ENCODE measurements at regions not wholly inside any gene's neighbourhood (a gene's known extent, or its start where the extent isn't known, plus 50 kb on each side); places are given as distances from the start of the nearest gene placed in this dataset.

DNA sequence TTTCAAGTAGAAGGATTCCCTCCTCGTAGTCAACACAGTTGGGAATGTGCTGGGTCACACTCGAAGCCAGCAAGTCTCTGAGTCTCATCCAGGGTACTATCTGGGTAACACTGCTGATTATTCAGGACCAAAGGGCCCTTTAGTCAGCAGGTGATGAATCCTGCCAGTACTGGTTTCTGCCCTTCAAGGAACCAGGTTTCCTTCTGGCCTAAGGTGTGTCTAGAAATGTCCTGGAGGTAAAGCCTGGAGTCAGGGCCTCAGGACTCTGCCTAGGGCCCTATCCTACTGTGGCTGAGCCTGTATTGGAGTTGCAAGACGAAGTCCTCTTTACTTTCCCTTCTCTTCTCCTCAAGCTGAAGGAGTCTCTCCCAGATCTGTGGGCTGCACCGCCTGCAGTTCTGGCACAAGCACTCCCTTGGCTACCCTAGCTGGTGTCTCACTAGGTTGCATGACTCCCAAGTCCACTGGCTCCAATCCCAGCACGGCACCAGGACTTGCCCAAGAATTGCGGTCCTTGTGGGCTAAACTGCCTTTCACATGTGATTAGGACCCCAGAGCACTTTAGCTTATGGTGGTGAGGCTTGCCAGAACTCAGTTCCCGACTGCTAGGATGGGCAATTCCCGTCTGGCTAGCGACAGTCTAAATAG lies 193.7 kb upstream of the PDE3A start:
- Mint-ChIP-seq H3K4me1 (ENCODE audit: low read depth) (no peaks in the 10 kb centered on the region), H3K9me3 (no peaks in the 10 kb centered on the region), H3K4me3 (ENCODE audit: low read depth) (no peak overlapping the region), H3K27me3 (ENCODE audit: low read depth) (no peaks in the 10 kb centered on the region), H3K36me3 (ENCODE audit: low read depth) (no peaks in the 10 kb centered on the region), H3K27ac (no peak overlapping the region)
- intact Hi-C loops (cut with micrococcal nuclease), result no loop called here
- no peak for DNase-seq (ENCODE audit: low spot score)

DNA sequence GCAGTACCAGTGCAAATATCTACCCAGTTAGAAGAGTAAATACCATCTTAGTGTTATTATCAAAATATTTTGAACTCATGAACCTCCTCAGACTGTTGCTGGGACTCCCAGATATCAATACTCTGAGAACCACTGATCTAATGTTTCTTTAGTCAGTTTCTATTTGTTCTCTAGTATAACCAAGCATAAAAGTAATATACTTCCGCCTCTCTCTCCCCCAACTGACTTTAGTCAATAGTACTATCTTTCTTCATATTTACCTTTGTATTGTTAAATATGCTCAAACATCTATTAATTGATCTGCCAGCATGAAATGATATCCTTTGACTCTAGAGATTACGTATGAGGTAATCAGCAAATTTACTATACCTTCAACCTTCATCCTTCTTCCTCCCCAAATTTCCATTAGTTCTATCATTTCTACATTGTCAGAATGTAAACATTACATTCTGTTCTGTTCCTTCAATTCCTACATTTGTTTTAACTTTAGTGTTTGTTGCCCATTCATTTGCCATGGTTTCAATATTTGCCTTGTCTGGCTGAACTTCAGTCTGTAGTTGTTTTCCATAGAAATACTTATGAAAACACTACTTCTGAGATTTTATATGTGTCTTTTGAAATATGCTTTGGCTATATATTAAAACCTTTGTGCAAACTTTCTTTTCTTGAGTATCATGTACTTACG lies 192.5 kb upstream of the PDE3A start:
- Mint-ChIP-seq H3K4me1 (ENCODE audit: low read depth) (no peaks in the 10 kb centered on the region), H3K4me3 (ENCODE audit: low read depth) (no peak overlapping the region), H3K9me3 (no peaks in the 10 kb centered on the region), H3K36me3 (ENCODE audit: low read depth) (no peaks in the 10 kb centered on the region), H3K27ac (no peak overlapping the region), H3K27me3 (ENCODE audit: low read depth) (no peaks in the 10 kb centered on the region)
- DNase-seq (ENCODE audit: low spot score), result no peak
- intact Hi-C loops (cut with micrococcal nuclease), result no loop called here

GRCh38 chr12:20181416-20182180 lies 186.7 kb upstream of the PDE3A start:
- no peaks in the 10 kb centered on the region for H3K27me3 Mint-ChIP-seq (ENCODE audit: low read depth)
- no peak overlapping the region for H3K27ac Mint-ChIP-seq
- H3K4me1 Mint-ChIP-seq (ENCODE audit: low read depth), result no peaks in the 10 kb centered on the region
- DNase-seq (ENCODE audit: low spot score), result no peak
- no peaks in the 10 kb centered on the region for H3K9me3 Mint-ChIP-seq
- H3K36me3 Mint-ChIP-seq (ENCODE audit: low read depth), result no peaks in the 10 kb centered on the region
- intact Hi-C loops (cut with micrococcal nuclease), result no loop called here
- no peak overlapping the region for H3K4me3 Mint-ChIP-seq (ENCODE audit: low read depth)

- DNase-seq (ENCODE audit: low spot score), result no peak
- H3K27ac Mint-ChIP-seq, result no peak overlapping the region
- no peaks in the 10 kb centered on the region for H3K36me3 Mint-ChIP-seq (ENCODE audit: low read depth)
- no peaks in the 10 kb centered on the region for H3K9me3 Mint-ChIP-seq
- no peak overlapping the region for H3K4me3 Mint-ChIP-seq (ENCODE audit: low read depth)
- no peaks in the 10 kb centered on the region for H3K4me1 Mint-ChIP-seq (ENCODE audit: low read depth)
- intact Hi-C loops (cut with micrococcal nuclease), result no loop called here
- H3K27me3 Mint-ChIP-seq (ENCODE audit: low read depth), result no peaks in the 10 kb centered on the region
These were observed 184.8 kb upstream of the PDE3A start for GRCh38 chr12:20183563-20183962.

- Mint-ChIP-seq H3K27me3 (ENCODE audit: low read depth) (no peaks in the 10 kb centered on the region), H3K4me3 (ENCODE audit: low read depth) (no peak overlapping the region), H3K36me3 (ENCODE audit: low read depth) (no peaks in the 10 kb centered on the region), H3K4me1 (ENCODE audit: low read depth) (no peaks in the 10 kb centered on the region), H3K27ac (no peak overlapping the region), H3K9me3 (no peaks in the 10 kb centered on the region)
- DNase-seq (ENCODE audit: low spot score), result no peak
- intact Hi-C loops (cut with micrococcal nuclease), result no loop called here
These were observed 183.8 kb upstream of the PDE3A start for GRCh38 chr12:20184514-20184913.

DNA sequence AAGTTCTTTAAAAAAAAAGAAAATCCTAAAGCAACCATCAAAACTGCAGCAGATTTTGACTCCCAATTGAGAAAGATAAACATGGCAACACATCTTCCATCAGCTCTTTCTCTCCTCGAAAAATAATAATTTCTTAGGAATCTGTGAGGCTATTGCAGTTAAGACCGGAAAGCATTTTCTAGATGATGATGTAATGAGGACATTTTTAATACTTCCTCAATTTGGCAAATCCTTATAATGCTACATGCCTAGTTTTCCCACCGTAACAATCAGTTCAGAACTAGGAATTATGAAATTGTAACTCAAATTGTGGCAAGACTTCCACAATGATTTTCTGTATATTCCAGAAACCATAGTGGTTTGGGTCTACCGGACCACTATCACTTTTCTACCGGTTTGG lies 180.9 kb upstream of the PDE3A start:
- Mint-ChIP-seq H3K36me3 (ENCODE audit: low read depth) (no peaks in the 10 kb centered on the region), H3K27ac (no peak overlapping the region), H3K4me1 (ENCODE audit: low read depth) (no peaks in the 10 kb centered on the region), H3K4me3 (ENCODE audit: low read depth) (no peak overlapping the region), H3K27me3 (ENCODE audit: low read depth) (no peaks in the 10 kb centered on the region), H3K9me3 (no peaks in the 10 kb centered on the region)
- no peak for DNase-seq (ENCODE audit: low spot score)
- intact Hi-C loops (cut with micrococcal nuclease), result no loop called here

DNA sequence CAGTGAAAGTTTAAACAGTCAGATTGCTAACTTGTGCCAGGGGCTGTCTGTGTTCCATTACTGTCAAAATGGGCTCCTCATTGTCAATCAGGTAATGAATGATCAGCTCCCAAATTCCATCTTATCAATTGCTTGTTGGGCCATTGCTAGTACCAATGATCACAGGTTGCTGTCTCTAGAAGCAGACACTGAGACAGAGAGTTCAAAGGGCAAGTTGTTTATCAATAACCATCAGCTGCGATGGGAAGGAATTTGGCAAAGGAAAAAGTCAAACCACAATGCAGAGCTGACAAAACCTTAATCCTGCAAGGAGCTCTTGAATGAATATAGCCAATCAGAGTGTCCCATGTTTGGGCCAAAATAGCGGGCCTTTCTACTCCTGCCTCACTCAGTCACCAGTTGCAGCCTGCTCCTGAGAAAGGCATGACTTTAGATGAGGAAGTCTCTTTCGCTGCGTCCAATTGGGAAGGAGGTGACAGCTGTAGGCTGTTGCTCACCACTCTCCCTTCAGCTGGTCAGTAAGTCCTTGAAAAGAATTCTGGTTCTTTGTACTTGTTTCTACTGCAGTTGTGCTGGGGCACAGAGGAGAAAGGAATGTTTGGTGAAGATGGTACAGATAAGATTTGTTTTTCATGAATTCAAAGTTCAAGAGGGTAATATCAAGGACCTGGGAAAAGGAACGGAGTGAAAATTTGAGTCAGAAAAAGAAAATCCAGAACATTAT lies 179.2 kb upstream of the PDE3A start:
- intact Hi-C loops (cut with micrococcal nuclease), result no loop called here

DNA sequence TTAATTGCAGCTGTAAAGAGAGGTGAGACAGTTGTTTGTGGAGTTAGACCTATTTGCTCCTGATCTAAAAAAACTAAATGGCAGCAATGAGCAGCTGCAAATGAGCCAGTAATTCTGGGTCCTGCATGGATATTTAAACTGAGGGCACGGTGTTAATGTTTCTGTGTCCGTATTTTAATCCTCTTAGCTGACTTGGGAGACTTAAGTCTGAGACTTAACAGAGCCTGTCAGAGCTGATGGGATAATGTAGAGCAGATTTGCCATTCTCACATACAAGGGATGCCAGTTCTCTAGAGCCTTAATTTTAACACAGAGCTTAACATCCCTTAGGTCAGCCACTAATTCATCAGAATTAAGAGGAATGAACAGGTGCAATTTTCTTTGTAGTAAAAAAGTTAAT lies 178.6 kb upstream of the PDE3A start:
- intact Hi-C loops (cut with micrococcal nuclease), result no loop called here
- Mint-ChIP-seq H3K9me3 (no peaks in the 10 kb centered on the region), H3K27ac (no peak overlapping the region), H3K4me3 (ENCODE audit: low read depth) (no peak overlapping the region), H3K4me1 (ENCODE audit: low read depth) (no peaks in the 10 kb centered on the region), H3K36me3 (ENCODE audit: low read depth) (no peaks in the 10 kb centered on the region), H3K27me3 (ENCODE audit: low read depth) (no peaks in the 10 kb centered on the region)
- DNase-seq (ENCODE audit: low spot score), result no peak

More for the DNA sequence above, 179.2 kb upstream of the PDE3A start:
- Mint-ChIP-seq H3K27ac (no peak overlapping the region), H3K4me3 (ENCODE audit: low read depth) (no peak overlapping the region), H3K4me1 (ENCODE audit: low read depth) (no peaks in the 10 kb centered on the region), H3K36me3 (ENCODE audit: low read depth) (no peaks in the 10 kb centered on the region), H3K27me3 (ENCODE audit: low read depth) (no peaks in the 10 kb centered on the region), H3K9me3 (no peaks in the 10 kb centered on the region)
- no peak for DNase-seq (ENCODE audit: low spot score)

- no peaks in the 10 kb centered on the region for H3K27me3 Mint-ChIP-seq (ENCODE audit: low read depth)
- H3K4me1 Mint-ChIP-seq (ENCODE audit: low read depth), result no peaks in the 10 kb centered on the region
- no peak overlapping the region for H3K27ac Mint-ChIP-seq
- H3K4me3 Mint-ChIP-seq (ENCODE audit: low read depth), result no peak overlapping the region
- no peaks in the 10 kb centered on the region for H3K36me3 Mint-ChIP-seq (ENCODE audit: low read depth)
- DNase-seq (ENCODE audit: low spot score), result no peak
- peaks cover 5% of the 10 kb centered on the region for H3K9me3 Mint-ChIP-seq
- intact Hi-C loops (cut with micrococcal nuclease), result no loop called here
These were observed 174.2 kb upstream of the PDE3A start for GRCh38 chr12:20194171-20194570.

DNA sequence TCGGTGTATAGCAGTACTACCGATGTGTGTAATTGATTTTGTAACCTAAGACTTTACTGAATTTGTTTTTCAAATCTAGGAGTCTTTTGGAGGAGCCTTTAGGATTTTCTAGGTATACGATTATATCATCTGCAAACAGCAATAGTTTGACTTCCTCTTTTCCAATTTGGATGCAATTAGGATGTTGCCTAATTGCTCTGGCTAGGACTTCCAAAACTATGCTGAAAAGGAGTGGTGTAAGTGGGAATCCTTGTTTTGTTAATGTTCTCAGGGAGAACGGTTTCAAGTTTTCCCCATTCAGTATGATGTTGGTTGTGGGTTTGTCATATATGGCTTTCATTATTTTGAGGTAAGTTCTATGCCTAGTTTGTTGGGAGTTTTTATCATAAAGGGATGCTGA lies 171.6 kb upstream of the PDE3A start:
- intact Hi-C loops (cut with micrococcal nuclease), result no loop called here
- no peak for DNase-seq (ENCODE audit: low spot score)
- Mint-ChIP-seq H3K36me3 (ENCODE audit: low read depth) (no peaks in the 10 kb centered on the region), H3K27me3 (ENCODE audit: low read depth) (no peaks in the 10 kb centered on the region), H3K27ac (no peak overlapping the region), H3K9me3 (peaks cover 5% of the 10 kb centered on the region), H3K4me1 (ENCODE audit: low read depth) (no peaks in the 10 kb centered on the region), H3K4me3 (ENCODE audit: low read depth) (no peak overlapping the region)

GRCh38 chr12:20197411-20197810 lies 170.9 kb upstream of the PDE3A start:
- Mint-ChIP-seq H3K4me1 (ENCODE audit: low read depth) (no peaks in the 10 kb centered on the region), H3K27ac (no peak overlapping the region), H3K36me3 (ENCODE audit: low read depth) (no peaks in the 10 kb centered on the region), H3K9me3 (peaks cover 5% of the 10 kb centered on the region), H3K4me3 (ENCODE audit: low read depth) (no peak overlapping the region), H3K27me3 (ENCODE audit: low read depth) (no peaks in the 10 kb centered on the region)
- no peak for DNase-seq (ENCODE audit: low spot score)
- intact Hi-C loops (cut with micrococcal nuclease), result no loop called here

- no peaks in the 10 kb centered on the region for H3K27me3 Mint-ChIP-seq (ENCODE audit: low read depth)
- H3K36me3 Mint-ChIP-seq (ENCODE audit: low read depth), result no peaks in the 10 kb centered on the region
- H3K27ac Mint-ChIP-seq, result no peak overlapping the region
- H3K9me3 Mint-ChIP-seq, result peaks cover 5% of the 10 kb centered on the region
- H3K4me3 Mint-ChIP-seq (ENCODE audit: low read depth), result no peak overlapping the region
- no peak for DNase-seq (ENCODE audit: low spot score)
- intact Hi-C loops (cut with micrococcal nuclease), result no loop called here
- no peaks in the 10 kb centered on the region for H3K4me1 Mint-ChIP-seq (ENCODE audit: low read depth)
These were observed 168.6 kb upstream of the PDE3A start for GRCh38 chr12:20199780-20200179.

GRCh38 chr12:20201733-20202132 lies 166.6 kb upstream of the PDE3A start:
- Mint-ChIP-seq H3K27me3 (ENCODE audit: low read depth) (no peaks in the 10 kb centered on the region), H3K27ac (no peak overlapping the region), H3K36me3 (ENCODE audit: low read depth) (no peaks in the 10 kb centered on the region), H3K4me3 (ENCODE audit: low read depth) (no peak overlapping the region), H3K9me3 (no peaks in the 10 kb centered on the region), H3K4me1 (ENCODE audit: low read depth) (no peaks in the 10 kb centered on the region)
- intact Hi-C loops (cut with micrococcal nuclease), result no loop called here
- no peak for DNase-seq (ENCODE audit: low spot score)
